T-helper 17 cell (primary cell): ENCODE measurements at regions not wholly inside any gene's neighbourhood (a gene's known extent, or its start where the extent isn't known, plus 50 kb on each side); places are given as distances from the start of the nearest gene placed in this dataset.

Experiments
- ATAC-seq: fragments of 150-1000 bp; cut with Tn5 transposase; 2 replicates; pipeline ENCODE4 v1.10.0; 2021; ENCODE audit warnings: mild to moderate bottlenecking, moderate library complexity
- DNase-seq, 3 donors: peaks; one replicate each; pipeline versions ENCODE4 v3.0.0 to v3.0.0-alpha.2; 2020 to 2021
- H3K9me3 ChIP-seq: one replicate; pipeline ENCODE4 v1.7.0; 2013; ENCODE audit warnings: low read length, mild to moderate bottlenecking; ENCODE audit not compliant: control insufficient read depth, poor library complexity, severe bottlenecking
- H3K27ac Mint-ChIP-seq: one replicate; pipeline ENCODE4 v1.8.0; 2022; ENCODE audit warnings: mild to moderate bottlenecking, moderate library complexity, mixed read lengths
- H3K27me3 Mint-ChIP-seq: one replicate; pipeline ENCODE4 v1.8.0; 2022; ENCODE audit warnings: mixed read lengths
- H3K36me3 Mint-ChIP-seq: one replicate; pipeline ENCODE4 v1.8.0; 2022; ENCODE audit warnings: low read depth, mixed read lengths
- H3K4me1 Mint-ChIP-seq: one replicate; pipeline ENCODE4 v1.8.0; 2022; ENCODE audit warnings: mild to moderate bottlenecking, mixed read lengths
- H3K4me3 Mint-ChIP-seq: one replicate; pipeline ENCODE4 v1.8.0; 2022; ENCODE audit warnings: mild to moderate bottlenecking, moderate library complexity, mixed read lengths

DNA sequence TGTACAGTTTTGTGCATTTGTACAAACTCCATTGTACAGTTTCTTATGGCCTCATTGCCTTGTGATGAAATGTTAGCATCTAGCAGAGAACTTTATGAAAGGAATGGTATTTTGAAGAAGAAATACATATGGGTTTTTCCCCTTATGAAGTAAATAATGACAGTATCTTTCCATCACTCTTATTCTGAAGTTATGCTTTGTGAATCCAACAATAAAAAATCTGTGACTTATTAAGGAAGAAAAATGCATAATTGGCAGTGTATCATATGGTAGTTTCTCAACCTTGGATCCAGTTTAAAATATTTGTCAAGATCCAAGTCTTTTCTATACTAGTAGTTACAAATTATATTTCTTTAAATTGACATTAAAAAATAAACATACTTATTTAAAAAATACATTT lies 859.1 kb upstream of the FLRT2 start:
- Mint-ChIP-seq H3K27me3 (no peaks in the 10 kb centered on the region), H3K36me3 (no peaks in the 10 kb centered on the region), H3K27ac (no peak overlapping the region), H3K4me3 (no peak overlapping the region), H3K4me1 (no peaks in the 10 kb centered on the region)
- ATAC-seq (no peak), DNase-seq (no peak)
- no peaks in the 10 kb centered on the region for H3K9me3 ChIP-seq

DNA sequence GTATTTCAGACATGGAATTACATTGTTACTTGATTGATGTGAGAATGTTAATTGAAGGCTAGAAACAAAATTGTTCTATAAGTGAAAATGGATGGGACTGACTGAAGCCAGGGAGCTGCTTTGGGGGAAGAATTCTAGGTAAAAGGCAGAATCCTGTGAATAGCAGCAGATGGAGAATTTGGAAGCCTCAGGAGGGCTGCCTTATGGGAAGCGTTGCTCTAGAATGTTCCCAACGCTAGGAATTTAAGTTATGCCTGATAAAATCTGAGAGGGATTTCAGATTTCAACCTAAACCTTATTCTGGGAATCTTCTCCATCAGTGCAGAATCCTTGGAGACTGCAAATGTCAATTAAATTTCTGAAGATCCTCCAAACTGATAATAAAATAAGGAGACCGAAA lies 858.2 kb upstream of the FLRT2 start:
- no peaks in the 10 kb centered on the region for H3K36me3 Mint-ChIP-seq
- H3K4me3 Mint-ChIP-seq, result no peak overlapping the region
- no peaks in the 10 kb centered on the region for H3K27me3 Mint-ChIP-seq
- no peak for ATAC-seq
- no peaks in the 10 kb centered on the region for H3K9me3 ChIP-seq
- no peaks in the 10 kb centered on the region for H3K4me1 Mint-ChIP-seq
- H3K27ac Mint-ChIP-seq, result no peak overlapping the region
- DNase-seq, result no peak

DNA sequence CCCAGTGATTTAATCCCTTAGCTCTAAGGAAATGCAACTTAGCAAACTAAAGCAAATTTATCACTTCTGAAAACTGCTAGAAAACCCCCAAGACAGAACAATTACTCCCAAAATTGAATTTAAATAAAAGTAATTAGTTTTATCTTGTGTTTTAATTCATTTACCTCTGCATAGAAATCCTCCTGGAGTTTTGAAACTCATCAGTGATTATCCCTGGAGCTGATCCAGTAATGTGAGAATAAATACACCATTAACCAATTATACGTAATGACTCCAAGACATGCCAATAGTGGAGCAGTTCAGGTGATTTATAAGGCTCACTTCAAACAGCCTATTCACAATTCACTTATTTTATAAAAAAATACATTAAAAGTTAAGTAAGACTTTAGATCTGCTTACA lies 855.3 kb upstream of the FLRT2 start:
- ATAC-seq (no peak), DNase-seq (no peak)
- peaks cover 2% of the 10 kb centered on the region for H3K36me3 Mint-ChIP-seq
- no peaks in the 10 kb centered on the region for H3K9me3 ChIP-seq
- no peaks in the 10 kb centered on the region for H3K4me1 Mint-ChIP-seq
- no peaks in the 10 kb centered on the region for H3K27me3 Mint-ChIP-seq
- no peak overlapping the region for H3K4me3 Mint-ChIP-seq
- H3K27ac Mint-ChIP-seq, result no peak overlapping the region

DNA sequence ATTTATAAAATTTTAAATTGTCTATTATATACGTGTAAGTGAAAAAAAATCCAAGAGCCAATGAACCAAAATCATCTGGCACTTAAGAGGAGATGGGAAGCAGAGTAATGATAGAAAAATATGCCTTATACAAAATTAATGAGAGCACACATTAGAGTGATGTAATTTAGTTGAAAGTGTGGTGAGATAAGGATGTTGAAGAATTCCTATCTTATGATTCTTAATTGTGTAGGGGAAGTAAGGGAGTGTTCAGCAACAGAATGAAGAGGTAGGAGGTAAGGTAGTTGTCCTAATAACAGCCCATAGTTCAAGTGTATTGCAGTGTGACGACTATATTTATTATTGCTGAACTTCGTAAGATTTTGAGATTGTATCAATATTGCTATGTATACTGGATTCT lies 843.4 kb upstream of the FLRT2 start:
- Mint-ChIP-seq H3K4me3 (no peak overlapping the region), H3K4me1 (no peaks in the 10 kb centered on the region), H3K27ac (no peak overlapping the region), H3K27me3 (no peaks in the 10 kb centered on the region), H3K36me3 (no peaks in the 10 kb centered on the region)
- ATAC-seq (no peak), DNase-seq (no peak)
- no peaks in the 10 kb centered on the region for H3K9me3 ChIP-seq

DNA sequence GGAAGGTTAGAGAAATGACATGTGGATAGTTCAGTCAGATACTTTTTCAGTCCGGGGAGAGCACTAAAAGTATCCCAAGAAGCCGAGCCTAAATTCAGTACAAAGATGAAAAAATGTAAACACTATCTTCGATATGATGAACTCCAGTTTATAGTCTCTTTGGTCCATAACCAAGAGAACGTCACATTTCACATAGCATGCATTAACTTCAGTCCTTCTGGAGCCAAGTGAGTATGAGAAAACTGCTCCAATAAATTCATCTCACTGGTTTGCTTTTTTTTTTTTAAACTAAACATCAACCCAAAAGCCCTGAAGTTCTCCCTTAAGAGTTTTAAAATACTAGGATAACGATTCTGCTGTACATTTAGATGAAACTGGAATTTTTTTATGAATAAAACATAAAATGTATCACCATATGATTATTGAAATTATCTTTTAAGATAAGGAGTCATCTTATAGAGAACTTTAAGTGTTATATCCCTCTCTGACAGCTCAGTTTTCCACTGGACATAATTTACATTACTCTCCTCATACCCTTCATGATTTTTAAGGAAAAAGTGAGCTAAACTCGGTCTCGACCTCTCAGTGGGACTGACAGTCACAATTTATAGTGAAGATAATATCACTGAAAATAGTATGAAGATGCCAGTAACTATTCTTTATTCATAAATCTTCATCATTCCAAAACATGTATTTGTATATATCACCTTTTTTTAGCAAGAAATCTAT lies 841.5 kb upstream of the FLRT2 start:
- Mint-ChIP-seq H3K4me1 (no peaks in the 10 kb centered on the region), H3K4me3 (no peak overlapping the region), H3K36me3 (no peaks in the 10 kb centered on the region), H3K27ac (no peak overlapping the region), H3K27me3 (no peaks in the 10 kb centered on the region)
- no peak for DNase-seq
- ATAC-seq, result no peak
- H3K9me3 ChIP-seq, result peaks cover 8% of the 10 kb centered on the region

DNA sequence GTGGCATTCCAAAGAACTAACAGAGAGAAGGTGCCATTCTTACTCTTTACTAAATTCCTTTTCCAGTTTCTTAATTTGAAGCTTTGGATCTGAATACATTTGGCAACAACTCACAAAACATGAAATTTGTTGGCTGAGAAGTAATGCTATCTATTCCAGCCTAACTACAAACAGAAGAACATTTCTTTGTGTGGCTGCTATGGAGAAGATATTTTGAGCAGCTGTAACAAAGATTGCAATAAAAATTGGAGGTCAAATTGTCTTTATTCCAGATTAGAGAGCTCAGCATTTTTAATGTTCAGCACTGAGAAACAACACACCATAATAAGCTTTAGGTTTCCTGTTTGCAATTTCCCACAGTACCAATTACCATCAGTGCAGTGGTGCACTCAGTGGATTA lies 835.8 kb upstream of the FLRT2 start:
- no peaks in the 10 kb centered on the region for H3K27me3 Mint-ChIP-seq
- ATAC-seq (no peak), DNase-seq (no peak)
- peaks cover 8% of the 10 kb centered on the region for H3K9me3 ChIP-seq
- H3K4me1 Mint-ChIP-seq, result no peaks in the 10 kb centered on the region
- H3K36me3 Mint-ChIP-seq, result no peaks in the 10 kb centered on the region
- no peak overlapping the region for H3K4me3 Mint-ChIP-seq
- no peak overlapping the region for H3K27ac Mint-ChIP-seq

DNA sequence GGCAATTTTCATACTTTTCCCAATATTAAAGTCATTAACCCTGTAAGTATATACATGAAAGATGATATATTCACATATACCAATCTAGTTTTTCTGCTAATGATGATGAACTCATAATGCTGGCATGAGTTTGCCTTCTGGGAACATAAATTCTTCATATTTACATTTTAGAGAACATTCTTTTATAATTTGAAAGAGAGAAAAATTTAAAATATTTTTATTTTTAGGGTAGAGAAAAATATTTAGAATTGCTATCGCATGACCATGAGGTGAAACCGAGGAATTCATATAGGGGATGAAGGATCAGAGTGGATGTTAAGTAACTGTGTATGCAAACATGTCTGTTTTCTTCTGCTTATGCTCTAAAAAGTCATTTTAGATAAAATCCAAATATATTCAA lies 825.3 kb upstream of the FLRT2 start:
- no peaks in the 10 kb centered on the region for H3K27me3 Mint-ChIP-seq
- no peak for ATAC-seq

DNA sequence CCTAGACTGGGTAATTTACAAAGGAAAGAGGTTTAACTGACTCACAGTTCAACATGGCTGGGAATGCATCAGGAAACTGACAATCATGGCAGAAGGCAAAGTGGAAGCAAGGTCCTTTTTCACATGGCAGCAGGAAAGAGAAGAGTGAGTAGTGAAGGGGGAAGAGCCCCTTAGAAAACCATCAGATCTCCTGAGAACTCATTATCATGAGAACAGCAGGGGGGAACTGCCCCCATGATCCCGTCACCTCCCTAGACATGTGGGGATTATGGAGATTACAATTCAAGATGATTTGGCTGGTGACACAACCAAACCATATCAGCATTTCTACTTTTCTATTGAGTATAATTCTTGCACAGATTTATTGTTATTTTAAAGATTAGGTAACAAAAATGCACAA lies 822.1 kb upstream of the FLRT2 start:
- ATAC-seq (no peak), DNase-seq (no peak)
- H3K36me3 Mint-ChIP-seq, result no peaks in the 10 kb centered on the region
- no peaks in the 10 kb centered on the region for H3K9me3 ChIP-seq
- H3K27me3 Mint-ChIP-seq, result no peaks in the 10 kb centered on the region
- no peak overlapping the region for H3K27ac Mint-ChIP-seq
- H3K4me3 Mint-ChIP-seq, result no peak overlapping the region
- H3K4me1 Mint-ChIP-seq, result no peaks in the 10 kb centered on the region

More for the DNA sequence above, 825.3 kb upstream of the FLRT2 start:
- H3K4me1 Mint-ChIP-seq, result no peaks in the 10 kb centered on the region
- no peak for DNase-seq
- no peak overlapping the region for H3K27ac Mint-ChIP-seq
- H3K9me3 ChIP-seq, result no peaks in the 10 kb centered on the region
- no peaks in the 10 kb centered on the region for H3K36me3 Mint-ChIP-seq
- H3K4me3 Mint-ChIP-seq, result no peak overlapping the region

DNA sequence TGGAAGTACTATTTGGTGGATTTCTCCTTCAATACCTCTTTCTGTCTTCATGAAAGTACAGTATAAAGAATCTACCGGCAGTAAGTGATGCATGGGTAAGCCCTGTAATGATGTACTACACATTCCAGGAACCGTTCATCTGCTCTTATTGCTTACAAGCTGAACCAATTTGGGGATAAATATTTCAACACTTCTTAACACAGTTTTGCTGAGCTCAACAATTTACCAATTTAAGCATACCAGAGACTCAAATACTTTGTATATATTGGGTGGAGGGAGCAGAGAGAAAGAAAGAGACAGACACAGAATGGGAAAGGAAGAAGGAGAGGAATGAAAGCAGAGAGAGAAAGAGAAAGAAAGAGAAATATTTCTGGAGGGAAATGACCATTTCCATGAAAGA lies 821.1 kb upstream of the FLRT2 start:
- ATAC-seq (no peak), DNase-seq (no peak)
- H3K27ac Mint-ChIP-seq, result no peak overlapping the region
- no peaks in the 10 kb centered on the region for H3K4me1 Mint-ChIP-seq
- no peaks in the 10 kb centered on the region for H3K36me3 Mint-ChIP-seq
- no peak overlapping the region for H3K4me3 Mint-ChIP-seq
- H3K9me3 ChIP-seq, result no peaks in the 10 kb centered on the region
- no peaks in the 10 kb centered on the region for H3K27me3 Mint-ChIP-seq

DNA sequence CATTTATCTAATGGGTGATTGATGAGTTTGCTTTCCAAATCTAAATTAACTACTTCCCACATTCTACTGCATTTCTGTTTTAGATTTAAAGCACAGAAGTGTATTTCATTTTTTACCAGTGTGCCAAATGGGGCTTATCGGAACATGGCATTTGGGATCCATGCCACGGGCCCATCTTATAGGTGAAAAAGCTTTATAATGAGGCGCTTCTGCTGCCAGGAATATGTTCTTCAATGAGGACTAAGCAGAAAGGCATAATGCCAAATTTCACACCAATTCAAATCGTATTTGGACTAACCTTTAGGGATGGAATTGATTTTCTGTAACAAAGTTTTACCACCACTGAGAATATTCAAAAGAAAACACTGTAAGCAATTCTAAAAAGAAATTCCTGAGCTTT lies 803.5 kb upstream of the FLRT2 start:
- no peaks in the 10 kb centered on the region for H3K27me3 Mint-ChIP-seq
- DNase-seq, result no peak
- no peaks in the 10 kb centered on the region for H3K4me1 Mint-ChIP-seq
- no peaks in the 10 kb centered on the region for H3K9me3 ChIP-seq
- no peak overlapping the region for H3K4me3 Mint-ChIP-seq
- H3K27ac Mint-ChIP-seq, result no peak overlapping the region
- ATAC-seq, result no peak
- no peaks in the 10 kb centered on the region for H3K36me3 Mint-ChIP-seq

DNA sequence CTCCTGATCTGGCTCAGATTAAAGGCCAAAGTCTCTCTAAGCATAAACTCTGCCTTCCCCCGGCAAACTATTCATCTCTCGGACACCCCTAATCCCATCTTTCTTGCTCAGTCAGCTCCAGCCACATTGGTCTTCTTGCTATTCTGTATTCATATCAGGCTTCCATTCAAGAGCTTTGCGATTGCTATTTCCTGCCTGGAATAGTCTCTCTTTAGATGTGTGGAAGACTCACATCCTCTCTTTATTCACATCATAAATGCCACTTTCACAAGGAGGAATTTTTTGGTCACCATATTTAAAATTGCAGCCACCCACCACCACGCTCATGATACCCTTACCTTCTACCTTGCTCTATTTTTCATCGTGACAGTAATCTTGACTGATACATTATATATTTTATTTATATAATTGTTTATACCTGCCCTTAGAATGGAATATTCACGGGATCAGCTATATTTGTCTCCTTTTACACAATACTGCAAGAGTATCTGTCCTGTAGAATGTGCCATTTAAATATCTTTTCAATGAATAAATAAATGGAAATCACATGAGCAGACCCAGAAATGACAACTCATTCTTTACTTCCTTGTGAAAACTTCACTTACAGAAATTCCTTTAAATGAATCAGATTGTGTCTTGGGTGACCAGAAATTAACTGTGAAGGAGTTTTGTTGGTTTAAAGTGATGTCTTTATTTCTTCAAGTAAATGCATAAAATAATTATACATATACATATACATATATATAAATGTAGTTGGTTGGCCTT lies 780.6 kb upstream of the FLRT2 start:
- H3K9me3 ChIP-seq, result no peaks in the 10 kb centered on the region
- Mint-ChIP-seq H3K4me1 (no peaks in the 10 kb centered on the region), H3K4me3 (no peak overlapping the region), H3K36me3 (no peaks in the 10 kb centered on the region), H3K27ac (no peak overlapping the region), H3K27me3 (no peaks in the 10 kb centered on the region)
- DNase-seq (no peak), ATAC-seq (no peak)

DNA sequence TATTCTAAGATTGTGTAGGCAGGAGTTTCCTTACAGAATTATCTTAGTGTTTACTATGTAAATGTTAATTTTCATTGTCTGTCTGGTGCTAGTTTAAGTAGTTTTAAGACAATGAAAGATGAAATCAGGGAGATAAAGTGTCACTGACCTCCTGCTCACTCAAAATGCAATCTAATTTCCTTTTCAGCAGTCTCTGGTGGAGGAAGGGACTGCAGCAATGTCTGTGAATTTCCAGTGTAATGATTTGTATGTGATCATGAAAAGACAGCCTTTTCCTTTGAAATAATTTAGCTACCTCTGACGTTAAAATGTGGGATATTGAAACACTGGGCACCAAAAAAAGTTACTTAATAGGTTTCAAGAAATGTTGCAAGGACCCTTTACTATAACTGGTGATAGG lies 779.7 kb upstream of the FLRT2 start:
- H3K36me3 Mint-ChIP-seq, result no peaks in the 10 kb centered on the region
- ATAC-seq (no peak), DNase-seq (no peak)
- no peak overlapping the region for H3K4me3 Mint-ChIP-seq
- H3K4me1 Mint-ChIP-seq, result no peaks in the 10 kb centered on the region
- H3K27ac Mint-ChIP-seq, result no peak overlapping the region
- H3K9me3 ChIP-seq, result no peaks in the 10 kb centered on the region
- no peaks in the 10 kb centered on the region for H3K27me3 Mint-ChIP-seq

DNA sequence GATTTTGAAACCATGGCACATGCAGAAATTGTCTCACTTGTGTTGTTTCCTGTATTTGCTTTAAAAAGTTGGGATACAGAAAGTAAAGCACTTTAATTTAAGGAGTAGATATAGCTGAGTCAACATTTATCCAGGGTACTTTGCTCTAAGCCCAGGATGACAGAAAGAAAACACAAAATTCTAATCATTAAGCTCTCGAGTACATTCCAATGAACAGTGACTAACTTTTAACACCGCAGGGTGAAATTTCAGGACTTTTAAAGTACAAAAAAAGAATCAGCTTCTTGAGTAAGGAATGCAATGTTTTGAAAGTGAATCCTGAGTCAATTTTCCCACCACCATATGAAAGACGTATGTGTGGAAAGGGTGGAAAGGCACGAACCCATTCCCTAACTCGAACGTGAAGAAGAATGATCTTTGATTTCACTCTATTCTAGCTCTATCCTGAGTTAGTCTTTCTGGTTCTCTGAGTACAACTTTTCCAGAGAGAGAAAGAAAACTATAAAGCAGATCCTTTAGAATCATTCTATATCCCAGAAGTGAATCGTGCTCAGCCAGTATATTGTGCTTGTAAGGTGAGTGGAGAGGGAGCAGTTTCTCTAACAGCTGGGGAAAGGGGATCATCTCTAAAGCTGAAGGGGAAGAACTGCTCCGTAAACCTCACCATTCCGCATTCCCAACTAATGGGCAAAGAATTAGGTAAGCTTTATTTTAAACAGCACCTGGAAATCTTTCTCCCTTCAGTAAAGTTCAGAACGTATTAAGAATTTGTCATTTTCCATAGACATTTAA lies 779.0 kb upstream of the FLRT2 start:
- ATAC-seq (no peak), DNase-seq (no peak)
- Mint-ChIP-seq H3K27me3 (no peaks in the 10 kb centered on the region), H3K4me3 (no peak overlapping the region), H3K4me1 (no peaks in the 10 kb centered on the region), H3K27ac (no peak overlapping the region), H3K36me3 (no peaks in the 10 kb centered on the region)
- H3K9me3 ChIP-seq, result no peaks in the 10 kb centered on the region
